Medulla oblongata (tissue), 1 donor: ENCODE measurements at regions not wholly inside any gene's neighbourhood (a gene's known extent, or its start where the extent isn't known, plus 50 kb on each side); places are given as distances from the start of the nearest gene placed in this dataset.

Experiments
- DNase-seq: peaks from one replicate; pipeline ENCODE4 v3.0.0-alpha.2; 2015; ENCODE audit errors: extremely low spot score

- DNase-seq = no peak
Measured at GRCh38 chr4:14236359-14236758, 608.8 kb upstream of the BOD1L1 start.

DNA sequence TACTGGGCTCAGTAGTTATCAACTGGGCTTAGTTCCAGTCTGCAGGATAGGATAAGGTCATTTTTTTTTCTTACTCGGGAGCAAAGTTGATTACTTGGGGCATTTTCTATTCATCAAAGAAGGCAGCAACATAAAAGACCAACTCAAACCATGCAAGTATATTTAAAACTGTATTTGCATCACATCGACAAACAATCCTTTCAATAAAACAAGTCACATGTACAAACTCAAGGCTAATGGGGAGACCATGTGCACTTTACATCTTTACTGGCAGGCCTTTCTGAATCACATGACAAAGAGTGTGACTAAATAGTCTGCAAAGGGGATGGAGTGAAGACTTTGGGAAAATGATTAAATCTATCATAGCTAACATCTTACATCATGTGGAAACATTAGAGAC, 610.4 kb upstream of the BOD1L1 start:
- no peak for DNase-seq

DNA sequence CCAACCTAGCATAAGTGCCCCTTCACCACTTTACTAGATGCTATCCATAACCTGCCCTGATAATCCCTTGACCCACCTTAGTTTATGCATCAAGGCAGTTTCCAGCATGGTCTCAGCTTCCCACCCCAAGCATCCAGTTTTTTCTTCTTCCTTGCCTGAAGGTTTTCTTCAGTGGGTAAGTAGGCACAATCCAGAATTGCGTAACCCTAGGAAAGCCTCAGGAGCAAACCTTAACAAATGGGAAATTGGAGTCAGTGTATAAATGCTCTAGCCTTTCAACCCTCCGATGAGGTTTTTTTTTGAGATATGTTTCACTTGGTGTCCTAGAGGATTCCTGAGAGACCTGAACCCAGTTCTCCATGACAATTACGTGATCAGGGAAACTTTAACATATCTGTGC, 614.0 kb upstream of the BOD1L1 start:
- no peak for DNase-seq

- peak; percentile 51 for DNase-seq
Measured at GRCh38 chr4:14247767-14248166, 620.2 kb upstream of the BOD1L1 start.

DNA sequence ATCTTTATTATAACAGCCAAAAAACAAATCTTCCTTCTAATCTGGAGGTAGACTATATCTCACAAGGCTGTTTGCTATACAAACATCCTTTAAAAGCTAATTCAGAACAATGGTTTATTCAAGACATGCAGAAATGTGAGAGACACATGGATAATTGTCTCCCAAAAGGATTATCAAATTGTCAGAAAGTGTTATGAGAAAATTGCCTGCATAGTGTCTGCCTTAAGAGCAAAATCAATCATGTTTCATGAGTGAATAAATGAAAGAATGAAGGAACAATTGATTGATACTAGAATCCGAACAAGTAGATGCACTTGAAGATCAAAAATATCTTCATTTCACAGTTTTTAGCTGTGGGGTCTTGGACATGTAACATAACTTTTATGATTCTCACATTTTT, 621.7 kb upstream of the BOD1L1 start:
- no peak for DNase-seq

GRCh38 chr4:14254252-14254651, 626.7 kb upstream of the BOD1L1 start:
- no peak for DNase-seq

- peak; percentile 30 for DNase-seq
Measured at GRCh38 chr4:14254926-14255325, 627.4 kb upstream of the BOD1L1 start.

- peak; percentile 58 for DNase-seq
Measured at GRCh38 chr4:14257903-14258302, 630.4 kb upstream of the BOD1L1 start.

DNA sequence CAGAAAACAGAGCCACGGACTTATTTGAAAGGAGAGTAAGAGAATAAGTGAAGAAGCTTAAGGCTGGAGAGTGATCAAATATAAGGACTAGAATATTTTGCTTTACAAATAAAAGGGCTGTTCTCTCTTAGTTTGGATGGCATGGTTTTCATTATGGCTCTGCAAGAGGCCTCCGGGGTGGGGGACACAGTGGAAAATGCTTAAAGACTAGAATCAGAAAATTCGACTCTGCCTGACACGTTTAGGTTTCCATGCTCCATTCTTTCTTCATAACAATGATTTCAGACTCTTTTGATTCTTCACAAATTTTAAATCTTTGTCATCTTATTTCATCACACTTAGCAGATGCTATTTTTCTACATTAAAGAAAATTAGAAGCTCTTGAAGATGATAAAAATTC, 632.4 kb upstream of the BOD1L1 start:
- DNase-seq = no peak

- DNase-seq = peak; percentile 55
Measured at GRCh38 chr4:14260591-14260990, 633.1 kb upstream of the BOD1L1 start.

DNA sequence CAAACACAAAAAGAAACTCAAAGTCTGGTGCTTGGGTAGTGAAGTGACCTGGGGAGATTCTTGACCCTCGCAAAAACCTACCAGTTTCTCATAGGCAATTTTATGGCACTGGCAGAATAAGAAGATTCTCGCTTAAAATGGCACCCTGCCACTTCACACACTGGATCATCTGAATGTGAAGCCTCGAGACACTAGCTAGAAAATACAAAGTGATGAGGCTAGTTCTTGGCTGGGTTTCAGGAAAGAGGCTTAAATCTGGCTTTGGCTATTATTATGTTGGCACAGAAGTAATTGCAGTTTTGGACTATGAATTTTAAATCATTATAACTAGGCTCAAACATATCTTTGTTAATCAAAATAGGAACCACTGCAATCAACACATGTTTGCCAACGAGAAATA, 634.7 kb upstream of the BOD1L1 start:
- no peak for DNase-seq

- DNase-seq = no peak
Measured at GRCh38 chr4:14264437-14264836, 636.9 kb upstream of the BOD1L1 start.

GRCh38 chr4:14265651-14266050, 638.1 kb upstream of the BOD1L1 start:
- no peak for DNase-seq

DNA sequence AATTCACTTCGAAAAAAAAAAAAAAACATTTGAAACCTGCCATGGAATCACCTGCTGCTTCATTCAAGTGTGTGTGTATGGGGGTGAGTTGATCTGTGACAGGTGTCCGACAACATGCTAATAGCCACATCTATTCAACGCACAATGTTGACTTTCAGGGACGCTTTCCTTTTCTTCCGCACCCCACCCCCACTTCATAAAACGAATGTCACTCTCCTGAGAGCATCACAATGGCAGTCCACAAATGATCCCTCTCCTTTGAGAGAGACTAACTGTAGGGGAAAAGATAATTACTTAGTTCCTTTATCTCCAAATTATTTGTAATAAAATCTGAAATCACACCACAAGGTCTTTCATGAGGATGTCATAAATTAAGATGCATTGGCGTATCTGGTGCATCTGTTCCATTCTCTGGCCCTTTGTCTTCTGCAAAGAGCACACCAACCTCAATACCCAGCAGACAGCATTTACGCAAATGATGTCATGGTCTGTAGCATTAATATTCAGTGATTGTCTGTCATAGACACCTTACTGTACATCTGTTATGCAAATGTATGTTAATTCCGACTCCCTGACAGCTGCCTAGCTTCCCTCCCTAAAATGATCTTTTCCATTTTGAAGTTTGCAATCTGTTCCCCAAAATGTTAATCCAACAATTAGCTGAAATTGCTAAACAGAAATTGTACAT, 640.0 kb upstream of the BOD1L1 start:
- DNase-seq = no peak

DNA sequence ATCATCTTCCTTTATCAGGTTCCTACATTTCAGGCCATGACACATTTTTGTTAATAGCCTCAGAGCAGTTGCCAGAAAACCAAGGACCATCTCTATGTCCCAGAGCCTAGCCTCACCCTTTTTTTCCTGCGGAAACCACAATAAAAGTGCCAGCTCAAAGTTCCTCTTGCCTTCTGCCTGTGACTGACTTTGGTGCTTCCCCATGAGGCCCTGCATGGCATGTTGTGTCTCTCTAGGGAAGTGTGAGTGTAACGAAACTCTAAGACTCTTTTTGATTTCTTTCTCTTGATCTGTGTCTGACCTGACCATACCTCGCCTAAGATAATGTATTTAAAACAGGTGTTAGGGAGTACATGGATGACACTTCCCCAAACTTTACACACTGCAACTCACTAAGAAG, 642.3 kb upstream of the BOD1L1 start:
- DNase-seq = peak; percentile 88

- no peak for DNase-seq
Measured at GRCh38 chr4:14272206-14272605, 644.7 kb upstream of the BOD1L1 start.

GRCh38 chr4:14277505-14277904, 650.0 kb upstream of the BOD1L1 start:
- DNase-seq = no peak

DNA sequence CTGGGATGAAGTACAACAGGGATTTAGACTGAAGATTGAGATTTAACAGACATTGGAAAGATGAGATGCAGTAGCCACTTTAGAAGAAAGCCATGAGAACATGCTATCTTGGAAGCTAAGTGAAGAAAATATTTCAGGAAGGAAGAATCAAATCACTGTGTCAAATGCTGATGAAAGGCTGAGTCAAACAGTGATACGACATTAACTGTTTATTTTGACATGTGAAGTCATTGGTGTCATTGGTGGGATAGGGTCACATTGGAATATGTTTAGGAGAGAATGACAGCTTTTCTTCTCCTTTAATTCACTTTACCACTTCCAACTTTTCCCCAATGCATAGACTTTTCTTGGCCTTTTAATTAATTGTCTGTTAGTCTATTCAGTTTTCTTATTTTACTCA, 653.0 kb upstream of the BOD1L1 start:
- no peak for DNase-seq

DNA sequence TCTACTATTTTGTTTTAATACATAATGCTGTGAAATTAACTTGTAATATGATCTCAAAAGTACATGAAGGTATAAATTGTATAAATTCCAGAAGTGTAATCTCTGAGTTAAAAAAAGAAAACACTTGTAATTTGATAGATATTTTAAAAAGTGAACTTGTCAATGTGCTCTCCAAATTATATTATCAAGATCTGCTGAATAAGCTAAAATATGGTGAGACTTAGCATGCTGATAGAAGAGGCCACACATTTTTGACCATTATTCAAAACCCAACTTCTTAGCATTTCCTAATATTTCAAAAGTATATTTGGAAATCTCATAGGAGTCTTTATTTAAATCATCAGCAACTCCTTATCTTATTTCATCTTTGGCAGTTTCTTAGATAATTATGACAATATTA, 657.1 kb upstream of the BOD1L1 start:
- no peak for DNase-seq

GRCh38 chr4:14289708-14290107, 662.2 kb upstream of the BOD1L1 start:
- no peak for DNase-seq

DNA sequence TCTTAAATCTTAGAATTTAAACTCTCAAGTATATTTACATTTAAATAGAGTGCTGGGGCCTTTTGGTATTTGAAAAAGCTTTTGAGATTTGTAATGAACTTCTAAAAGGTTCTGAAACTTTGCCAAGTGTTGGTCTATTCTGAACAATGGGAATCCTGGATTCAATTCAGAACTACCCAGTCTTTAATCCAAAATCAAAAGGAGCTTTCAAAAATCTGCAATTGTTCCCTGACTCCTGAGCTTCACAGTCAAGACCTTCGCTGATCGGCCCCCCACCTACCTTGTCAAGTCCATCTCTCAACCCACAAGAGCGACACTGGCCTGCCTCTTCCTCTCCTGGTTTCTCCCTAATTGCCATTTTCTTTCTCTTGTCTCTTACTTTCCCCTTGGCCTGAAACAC, 666.1 kb upstream of the BOD1L1 start:
- no peak for DNase-seq

DNA sequence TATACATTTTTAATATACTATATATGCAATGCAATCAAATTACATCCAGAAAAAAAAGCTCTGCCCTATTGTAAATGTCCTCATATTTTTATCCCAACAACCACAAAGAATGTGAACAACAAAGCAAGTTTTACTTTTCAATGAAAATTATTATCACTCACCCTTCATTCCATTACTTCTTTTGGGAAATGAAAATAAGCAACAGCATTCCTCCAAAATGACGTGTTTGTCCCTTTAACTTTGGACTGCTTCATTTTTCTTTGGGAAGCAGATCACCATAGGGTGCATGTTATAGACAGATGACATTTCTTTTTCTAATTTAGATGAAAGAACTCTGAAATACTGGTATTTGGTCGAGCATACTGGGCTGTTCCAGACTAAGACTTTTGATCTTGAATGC, 667.1 kb upstream of the BOD1L1 start:
- DNase-seq = no peak

DNA sequence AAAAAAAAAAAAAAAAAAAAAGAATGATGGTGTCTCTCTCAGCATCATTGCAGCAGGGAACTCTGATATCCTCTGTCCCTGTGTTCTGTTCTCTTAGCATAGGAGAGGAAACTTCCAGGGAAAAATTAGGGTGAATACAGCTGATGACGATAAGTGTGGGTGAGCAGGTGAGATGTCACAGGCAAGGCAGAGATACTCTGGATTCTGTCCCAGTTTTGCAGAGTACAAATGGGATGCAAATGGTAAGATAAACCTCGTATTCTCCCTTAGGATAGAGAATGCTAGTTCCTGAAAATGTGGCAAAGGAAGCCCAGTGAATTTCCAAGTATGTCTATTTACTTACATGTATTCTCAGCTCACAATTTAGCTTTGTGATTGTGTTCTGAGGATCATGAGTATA, 671.6 kb upstream of the BOD1L1 start:
- no peak for DNase-seq

DNA sequence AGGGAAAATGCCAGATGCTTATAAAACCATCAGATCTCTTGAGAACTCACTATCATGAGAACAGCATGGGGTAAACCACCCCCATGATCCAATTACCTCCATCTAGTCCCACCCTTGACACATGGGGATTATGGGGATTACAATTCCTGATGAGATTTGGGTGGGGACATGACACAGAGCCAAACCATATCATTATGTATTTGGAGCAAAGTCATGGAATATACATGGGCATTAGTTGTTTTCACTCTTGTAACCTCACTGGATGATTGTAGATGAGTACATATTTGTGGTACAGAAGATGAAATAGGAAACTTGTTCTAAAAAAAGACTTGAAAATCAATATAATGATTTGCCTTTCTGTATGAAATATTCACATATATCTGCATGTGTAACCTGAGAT, 674.5 kb upstream of the BOD1L1 start:
- no peak for DNase-seq
